GM12874 (cell line): ENCODE measurements at regions not wholly inside any gene's neighbourhood (a gene's known extent, or its start where the extent isn't known, plus 50 kb on each side); places are given as distances from the start of the nearest gene placed in this dataset.

Experiments
- CTCF ChIP-seq: IDR thresholded peaks from 2 replicates; pipeline ENCODE4 v1.5.1; 2011; ENCODE audit warnings: low read depth, mild to moderate bottlenecking, control low read depth, low read length, moderate library complexity; ENCODE audit not compliant: insufficient read depth

- no peak for TF ChIP-seq CTCF
These were observed 138.4 kb upstream of the ARL4C start for GRCh38 chr2:234635284-234635683.

- TF ChIP-seq CTCF: no peak
These were observed 136.8 kb upstream of the ARL4C start for GRCh38 chr2:234633581-234634230.

GRCh38 chr2:234632527-234633391 lies 135.9 kb upstream of the ARL4C start:
- no peak for TF ChIP-seq CTCF

DNA sequence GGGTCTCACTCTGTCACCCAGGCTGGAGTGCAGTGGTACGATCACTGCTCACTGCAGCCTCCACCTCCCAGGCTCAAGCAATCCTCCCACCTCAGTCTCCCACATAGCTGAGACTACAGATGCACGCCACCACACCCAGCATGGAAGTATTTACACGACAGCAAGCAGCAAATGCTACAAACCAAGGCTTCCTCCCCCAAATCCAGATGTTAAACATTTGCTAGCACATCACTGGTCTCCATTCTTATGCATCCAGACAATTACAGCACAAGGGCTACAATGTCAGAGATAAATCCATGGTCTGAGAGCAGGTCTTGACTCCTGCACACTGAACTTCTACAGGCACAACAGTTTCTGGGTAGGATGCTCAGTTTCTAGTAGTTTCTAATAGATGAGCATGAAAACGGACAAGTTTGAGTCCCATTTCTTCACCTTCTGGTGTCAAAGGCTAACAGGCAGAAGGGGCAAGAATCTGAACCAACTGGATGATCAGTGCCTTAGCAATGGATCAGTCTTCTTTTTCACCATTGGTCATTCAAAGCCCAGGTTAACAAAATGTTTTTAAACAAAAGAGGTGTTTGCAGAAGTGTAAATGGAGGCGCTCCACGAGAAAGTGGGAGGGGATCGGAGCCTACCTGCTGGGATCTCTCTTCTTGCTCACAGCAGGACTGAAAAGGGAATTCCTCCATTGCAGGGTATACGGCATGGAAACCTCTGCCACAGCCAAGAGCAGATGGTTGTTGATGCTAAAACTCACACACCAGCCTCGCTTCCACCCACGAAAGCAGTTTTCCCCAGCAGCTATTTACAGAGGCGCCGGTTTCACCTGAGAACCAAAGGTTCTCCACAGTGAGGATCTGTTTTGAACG lies 135.0 kb upstream of the ARL4C start:
- no peak for TF ChIP-seq CTCF

DNA sequence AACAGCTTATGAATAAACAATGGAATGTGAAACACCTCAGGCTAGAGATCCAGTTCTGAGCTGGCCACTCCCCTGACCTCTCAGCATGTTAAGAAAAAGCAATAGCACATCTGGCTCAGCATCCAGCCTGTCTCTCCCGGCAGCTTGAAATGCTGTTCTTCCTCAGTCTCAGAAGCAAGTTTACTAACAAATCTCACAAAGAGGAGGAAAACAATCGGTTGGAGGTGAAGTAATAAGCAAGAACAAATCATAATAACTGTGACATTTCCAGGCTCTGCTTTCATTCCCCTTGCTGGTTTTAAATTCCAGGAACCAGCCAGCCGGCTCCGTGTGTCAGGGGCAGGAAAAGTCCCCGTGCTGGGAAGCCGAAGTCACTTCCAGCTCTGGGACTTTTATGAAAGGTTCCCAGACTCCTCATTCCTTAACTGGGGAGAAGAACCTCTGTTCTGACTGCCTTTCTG lies 133.9 kb upstream of the ARL4C start:
- TF ChIP-seq CTCF: no peak

GRCh38 chr2:234629596-234629995 lies 132.7 kb upstream of the ARL4C start:
- TF ChIP-seq CTCF: no peak

DNA sequence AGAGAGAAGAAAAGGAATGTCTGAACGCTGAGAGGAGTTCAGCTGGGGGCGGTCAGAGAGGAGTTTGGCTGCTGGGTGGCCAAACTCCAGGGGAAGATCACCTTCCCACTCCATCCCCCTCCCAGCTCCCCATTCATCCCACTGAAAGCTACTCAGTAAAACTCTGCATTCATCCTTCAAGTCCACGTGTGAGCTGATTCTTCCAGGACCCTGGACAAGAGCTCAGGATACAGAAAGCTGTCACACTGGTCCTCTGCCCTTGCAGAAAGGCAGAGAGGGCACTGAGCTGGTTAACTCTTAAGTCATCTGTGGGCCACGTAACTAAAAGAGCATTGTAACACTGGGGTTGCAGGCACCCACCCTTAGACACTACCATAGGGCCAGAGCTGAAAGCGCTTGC lies 132.1 kb upstream of the ARL4C start:
- no peak for TF ChIP-seq CTCF
